Suprapubic skin (tissue), 4 donors: ENCODE measurements at regions not wholly inside any gene's neighbourhood (a gene's known extent, or its start where the extent isn't known, plus 50 kb on each side); places are given as distances from the start of the nearest gene placed in this dataset.

Source experiments
- EP300 ChIP-seq: sonication (generic); formaldehyde crosslinking; IDR thresholded peaks from one replicate; pipeline ENCODE4 v1.6.1; 2017; ENCODE audit warnings: antibody characterized with exemption
- POLR2AphosphoS5 ChIP-seq, 3 donors: sonication (generic); formaldehyde crosslinking; IDR thresholded peaks; one replicate each; pipeline ENCODE4 v1.6.1; 2017; ENCODE audit warnings: antibody characterized with exemption in 3 of 3
- TF ChIP-seq, protein P1 (sequence below), 2 donors: fragments of 200-600 bp in 1 of 2; fragments of 450-650 bp in 1 of 2; sonication (generic) in 1 of 2; IDR thresholded peaks; one replicate each; pipeline ENCODE4 v1.5.1; 2016 to 2019; ENCODE audit warnings: antibody characterized with exemption in 2 of 2, mild to moderate bottlenecking in 1 of 2, moderate library complexity in 1 of 2

DNA sequence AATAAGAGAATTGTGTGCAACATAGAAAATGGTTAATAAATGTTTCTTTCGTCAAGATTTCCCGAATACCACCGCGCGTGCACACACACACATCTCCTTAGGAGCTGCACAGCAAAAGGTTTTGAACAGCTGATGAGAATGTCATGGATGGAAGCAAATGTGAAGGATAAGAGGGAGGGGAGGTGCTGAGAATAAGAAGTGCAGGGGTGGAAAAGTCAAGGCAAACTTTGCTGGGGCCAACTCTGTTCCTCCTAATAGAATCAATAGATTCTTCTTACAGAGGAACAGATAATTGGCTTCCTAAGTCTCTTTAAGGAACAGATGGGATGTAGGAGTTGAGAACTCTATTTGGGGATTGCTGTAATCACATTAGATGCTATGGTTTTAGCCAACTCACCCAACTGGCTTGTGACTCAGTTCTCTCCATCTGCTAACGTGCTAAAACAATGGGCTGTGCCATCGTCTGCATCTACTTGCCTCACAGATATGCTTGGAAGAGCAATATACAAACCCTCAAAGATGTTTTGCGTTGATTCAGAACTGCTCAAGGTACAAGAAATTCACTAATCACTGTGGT is 408.2 kb upstream of the CELF2 start:
- TF ChIP-seq, protein P1, sequence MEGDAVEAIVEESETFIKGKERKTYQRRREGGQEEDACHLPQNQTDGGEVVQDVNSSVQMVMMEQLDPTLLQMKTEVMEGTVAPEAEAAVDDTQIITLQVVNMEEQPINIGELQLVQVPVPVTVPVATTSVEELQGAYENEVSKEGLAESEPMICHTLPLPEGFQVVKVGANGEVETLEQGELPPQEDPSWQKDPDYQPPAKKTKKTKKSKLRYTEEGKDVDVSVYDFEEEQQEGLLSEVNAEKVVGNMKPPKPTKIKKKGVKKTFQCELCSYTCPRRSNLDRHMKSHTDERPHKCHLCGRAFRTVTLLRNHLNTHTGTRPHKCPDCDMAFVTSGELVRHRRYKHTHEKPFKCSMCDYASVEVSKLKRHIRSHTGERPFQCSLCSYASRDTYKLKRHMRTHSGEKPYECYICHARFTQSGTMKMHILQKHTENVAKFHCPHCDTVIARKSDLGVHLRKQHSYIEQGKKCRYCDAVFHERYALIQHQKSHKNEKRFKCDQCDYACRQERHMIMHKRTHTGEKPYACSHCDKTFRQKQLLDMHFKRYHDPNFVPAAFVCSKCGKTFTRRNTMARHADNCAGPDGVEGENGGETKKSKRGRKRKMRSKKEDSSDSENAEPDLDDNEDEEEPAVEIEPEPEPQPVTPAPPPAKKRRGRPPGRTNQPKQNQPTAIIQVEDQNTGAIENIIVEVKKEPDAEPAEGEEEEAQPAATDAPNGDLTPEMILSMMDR (IDR thresholded peaks at IDR 0.05), result no peak
- TF ChIP-seq POLR2AphosphoS5 (IDR thresholded peaks at IDR 0.05), result no peak
- TF ChIP-seq EP300, result no peak
